KMS-11 (cell line): ENCODE measurements at regions not wholly inside any gene's neighbourhood (a gene's known extent, or its start where the extent isn't known, plus 50 kb on each side); places are given as distances from the start of the nearest gene placed in this dataset.

Source experiments
- H2AFZ ChIP-seq: fragments of 200-600 bp; sonication (generic); 2 replicates; pipeline ENCODE4 v1.6.1; 2016; ENCODE audit warnings: antibody characterized with exemption, mixed run types, low read depth
- H3K27ac ChIP-seq: fragments of 200-600 bp; sonication (generic); 2 replicates; pipeline ENCODE4 v1.6.1; 2016; ENCODE audit warnings: mild to moderate bottlenecking, mixed run types
- H3K27me3 ChIP-seq: fragments of 200-600 bp; sonication (generic); 2 replicates; pipeline ENCODE4 v1.6.1; 2017; ENCODE audit warnings: mild to moderate bottlenecking, low read depth, mixed run types, moderate library complexity; ENCODE audit not compliant: insufficient read depth
- H3K36me3 ChIP-seq: fragments of 200-600 bp; sonication (generic); 2 replicates; pipeline ENCODE4 v1.6.1; 2017; ENCODE audit warnings: mild to moderate bottlenecking, mixed run types; ENCODE audit not compliant: insufficient read depth
- H3K4me1 ChIP-seq: fragments of 200-600 bp; sonication (generic); 2 replicates; pipeline ENCODE4 v1.6.1; 2016; ENCODE audit warnings: mild to moderate bottlenecking, low read depth, mixed run types; ENCODE audit not compliant: poor library complexity, severe bottlenecking
- H3K4me2 ChIP-seq: fragments of 200-600 bp; sonication (generic); 2 replicates; pipeline ENCODE4 v1.7.0; 2016; ENCODE audit warnings: mild to moderate bottlenecking, mixed run types
- H3K4me3 ChIP-seq: fragments of 200-600 bp; sonication (generic); IDR thresholded peaks from 2 replicates; pipeline ENCODE4 v1.6.1; 2017; ENCODE audit warnings: low read depth, low read length, mixed read lengths; ENCODE audit not compliant: insufficient read depth
- H3K79me2 ChIP-seq: fragments of 200-600 bp; sonication (generic); 2 replicates; pipeline ENCODE4 v1.6.1; 2016; ENCODE audit warnings: low read depth, mixed run types; ENCODE audit not compliant: insufficient read depth
- H3K9ac ChIP-seq: fragments of 200-600 bp; sonication (generic); 2 replicates; pipeline ENCODE4 v1.6.1; 2016; ENCODE audit warnings: mild to moderate bottlenecking, mixed run types
- H4K20me1 ChIP-seq: fragments of 200-600 bp; sonication (generic); 2 replicates; pipeline ENCODE4 v1.6.1; 2016; ENCODE audit warnings: mild to moderate bottlenecking, mixed run types; ENCODE audit not compliant: insufficient read depth
- CTCF ChIP-seq: fragments of 200-600 bp; sonication (generic); conservative IDR thresholded peaks from 2 replicates; pipeline ENCODE4 v1.6.1; 2017; ENCODE audit warnings: low read depth, mild to moderate bottlenecking, antibody characterized with exemption, low read length, moderate library complexity, mixed read lengths

- no peaks in the 10 kb centered on the region for H4K20me1 ChIP-seq
- no peak overlapping the region for H3K27ac ChIP-seq
- no peak overlapping the region for H3K9ac ChIP-seq
- H3K4me1 ChIP-seq, result no peaks in the 10 kb centered on the region
- H2AFZ ChIP-seq, result no peak overlapping the region
- H3K27me3 ChIP-seq, result no peaks in the 10 kb centered on the region
- H3K4me2 ChIP-seq, result no peak overlapping the region
- no peaks in the 10 kb centered on the region for H3K36me3 ChIP-seq
- TF ChIP-seq CTCF, result no peak
- no peaks in the 10 kb centered on the region for H3K79me2 ChIP-seq
- H3K4me3 ChIP-seq, result no peak overlapping the region
Observed at GRCh38 chr6:82767447-82767846, 298.2 kb downstream of the UBE3D start.

- Histone ChIP-seq H4K20me1 (no peaks in the 10 kb centered on the region), H3K79me2 (no peaks in the 10 kb centered on the region), H3K9ac (no peak overlapping the region), H3K4me2 (no peak overlapping the region), H2AFZ (no peak overlapping the region), H3K27ac (no peak overlapping the region), H3K36me3 (no peaks in the 10 kb centered on the region), H3K4me1 (no peaks in the 10 kb centered on the region), H3K27me3 (no peaks in the 10 kb centered on the region), H3K4me3 (no peak overlapping the region)
- TF ChIP-seq CTCF, result no peak
Observed at GRCh38 chr6:82772851-82773717, 292.6 kb downstream of the UBE3D start.

GRCh38 chr6:82775361-82775760 is 290.3 kb downstream of the UBE3D start:
- Histone ChIP-seq H3K36me3 (no peaks in the 10 kb centered on the region), H3K4me1 (no peaks in the 10 kb centered on the region), H4K20me1 (no peaks in the 10 kb centered on the region), H3K79me2 (no peaks in the 10 kb centered on the region), H3K9ac (no peak overlapping the region), H3K27me3 (no peaks in the 10 kb centered on the region), H3K4me2 (no peak overlapping the region), H3K27ac (no peak overlapping the region), H2AFZ (no peak overlapping the region), H3K4me3 (no peak overlapping the region)
- no peak for TF ChIP-seq CTCF

- H3K9ac ChIP-seq, result no peak overlapping the region
- H3K4me1 ChIP-seq, result no peaks in the 10 kb centered on the region
- H4K20me1 ChIP-seq, result no peaks in the 10 kb centered on the region
- no peaks in the 10 kb centered on the region for H3K36me3 ChIP-seq
- H3K4me2 ChIP-seq, result no peak overlapping the region
- H3K79me2 ChIP-seq, result no peaks in the 10 kb centered on the region
- no peak overlapping the region for H3K4me3 ChIP-seq
- H3K27ac ChIP-seq, result no peak overlapping the region
- no peaks in the 10 kb centered on the region for H3K27me3 ChIP-seq
- H2AFZ ChIP-seq, result no peak overlapping the region
- no peak for TF ChIP-seq CTCF
Observed at GRCh38 chr6:82775981-82776380, 289.7 kb downstream of the UBE3D start.
